Thyroid gland (tissue), 4 donors: ENCODE measurements at regions not wholly inside any gene's neighbourhood (a gene's known extent, or its start where the extent isn't known, plus 50 kb on each side); places are given as distances from the start of the nearest gene placed in this dataset.

Source experiments
- CTCF ChIP-seq, 6 experiments: fragments of 200-600 bp in 3 of 6; fragments of 450-650 bp in 3 of 6; sonication (generic) in 3 of 6; IDR thresholded peaks; one replicate each; pipeline ENCODE4 v1.5.1; 2016 to 2019; ENCODE audit warnings: antibody characterized with exemption in 6 of 6, mild to moderate bottlenecking in 2 of 6, inconsistent platforms in 1 of 6, moderate library complexity in 1 of 6
- POLR2A ChIP-seq, 2 donors: fragments of 450-650 bp; IDR thresholded peaks; one replicate each; pipeline ENCODE4 v1.6.1; 2017; ENCODE audit warnings: antibody characterized with exemption in 2 of 2, mild to moderate bottlenecking in 2 of 2, moderate library complexity in 1 of 2

DNA sequence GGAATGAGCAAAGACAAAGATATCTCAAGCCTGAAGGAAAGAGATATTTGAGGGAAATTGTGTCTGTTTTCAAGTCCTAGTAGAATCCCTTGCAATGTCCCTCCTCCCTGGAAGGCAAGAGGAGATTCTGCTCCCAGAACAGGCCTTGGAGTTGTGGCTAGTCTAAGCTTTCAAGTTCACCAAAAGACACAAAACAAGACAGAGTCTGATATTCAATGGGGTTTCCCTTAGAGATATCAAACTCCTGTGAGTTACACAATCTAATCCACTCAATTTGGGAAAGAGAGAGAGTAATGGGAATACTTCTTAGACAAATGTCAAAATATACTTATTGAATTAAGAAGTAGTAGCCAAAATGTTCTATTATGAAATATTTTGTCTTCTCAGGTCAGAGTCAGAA, 162.8 kb upstream of the ADAMTS5 start:
- no peak for TF ChIP-seq CTCF (IDR thresholded peaks at IDR 0.05)
- TF ChIP-seq POLR2A (IDR thresholded peaks at IDR 0.05) = no peak
